Breast epithelium (tissue), 3 donors: ENCODE measurements at regions not wholly inside any gene's neighbourhood (a gene's known extent, or its start where the extent isn't known, plus 50 kb on each side); places are given as distances from the start of the nearest gene placed in this dataset.

Source experiments
- CTCF ChIP-seq, 3 donors: fragments of 450-650 bp; IDR thresholded peaks; one replicate each; pipeline ENCODE4 v1.5.1; 2016 to 2017; ENCODE audit warnings: antibody characterized with exemption in 3 of 3, mild to moderate bottlenecking in 3 of 3, moderate library complexity in 3 of 3
- POLR2A ChIP-seq: fragments of 450-650 bp; IDR thresholded peaks from one replicate; pipeline ENCODE4 v1.6.1; 2016; ENCODE audit warnings: antibody characterized with exemption, mild to moderate bottlenecking, moderate library complexity
- POLR2AphosphoS5 ChIP-seq, 3 donors: sonication (generic); formaldehyde crosslinking; IDR thresholded peaks; one replicate each; pipeline ENCODE4 v1.6.1; 2017; ENCODE audit warnings: antibody characterized with exemption in 3 of 3

- TF ChIP-seq POLR2A (no peak), CTCF (IDR thresholded peaks at IDR 0.05) (no peak), POLR2AphosphoS5 (IDR thresholded peaks at IDR 0.05) (no peak)
Measured at GRCh38 chr9:115289757-115290208, 171.8 kb upstream of the TNC start.
